ENCODE measurements at regions not wholly inside any gene's neighbourhood (a gene's known extent, or its start where the extent isn't known, plus 50 kb on each side); places are given as distances from the start of the nearest gene placed in this dataset.

GRCh38 chr4:104975617-104976016, 171.1 kb upstream of the TET2 start:
- H3K9ac ChIP-seq (ENCODE audit: insufficient read depth in 1 of 2, low read length in 2 of 2) = no peak overlapping the region
- no peaks in the 10 kb centered on the region for H3K27me3 ChIP-seq (ENCODE audit: control insufficient read depth in 3 of 3, insufficient read depth in 3 of 3, low read length in 2 of 3)
- H3K27ac ChIP-seq (ENCODE audit: low read depth in 1 of 2, low read length in 1 of 2) = no peak overlapping the region
- H3K36me3 ChIP-seq (ENCODE audit: control insufficient read depth in 4 of 4, insufficient read depth in 4 of 4, low read length in 4 of 4) = no peaks in the 10 kb centered on the region
- WGBS, 2 donors = 77 to 100% methylated on average over 1 of the region's 1 CpG
- peaks cover 0 to 8% (median 0%) of the 10 kb centered on the region in 5 donors for H3K4me1 ChIP-seq (ENCODE audit: control insufficient read depth in 5 of 5, insufficient read depth in 5 of 5, low read length in 5 of 5)
- no peak for TF ChIP-seq CTCF (IDR thresholded peaks at IDR 0.05; ENCODE audit: control extremely low read depth, extremely low read depth)
- H3K4me3 ChIP-seq = no peak overlapping the region
- no peak for DNase-seq
- ATAC-seq (ENCODE audit: insufficient read depth, low FRiP score) = no peak
- H3K9me3 ChIP-seq (ENCODE audit: control insufficient read depth in 4 of 4, insufficient read depth in 3 of 4, low read length in 3 of 4) = peaks cover 0 to 5% (median 3%) of the 10 kb centered on the region in 4 donors

- no peak for TF ChIP-seq CTCF (IDR thresholded peaks at IDR 0.05; ENCODE audit: control extremely low read depth, extremely low read depth)
- ATAC-seq (ENCODE audit: insufficient read depth, low FRiP score) (no peak), DNase-seq (no peak)
- H3K9me3 ChIP-seq (ENCODE audit: control insufficient read depth in 4 of 4, insufficient read depth in 3 of 4, low read length in 3 of 4) = peaks cover 0 to 5% (median 3%) of the 10 kb centered on the region in 4 donors
- WGBS, 2 donors = 64 to 87% methylated on average over 2 of the region's 2 CpGs
- H3K27me3 ChIP-seq (ENCODE audit: control insufficient read depth in 3 of 3, insufficient read depth in 3 of 3, low read length in 2 of 3) = no peaks in the 10 kb centered on the region
- H3K9ac ChIP-seq (ENCODE audit: insufficient read depth in 1 of 2, low read length in 2 of 2) = no peak overlapping the region
- peaks cover 0 to 8% (median 0%) of the 10 kb centered on the region in 5 donors for H3K4me1 ChIP-seq (ENCODE audit: control insufficient read depth in 5 of 5, insufficient read depth in 5 of 5, low read length in 5 of 5)
- no peaks in the 10 kb centered on the region for H3K36me3 ChIP-seq (ENCODE audit: control insufficient read depth in 4 of 4, insufficient read depth in 4 of 4, low read length in 4 of 4)
- H3K4me3 ChIP-seq = no peak overlapping the region
- H3K27ac ChIP-seq (ENCODE audit: low read depth in 1 of 2, low read length in 1 of 2) = no peak overlapping the region
Measured at GRCh38 chr4:104976262-104976661, 170.4 kb upstream of the TET2 start.

GRCh38 chr4:104979083-104979760, 167.5 kb upstream of the TET2 start:
- ATAC-seq (ENCODE audit: insufficient read depth, low FRiP score) (no peak), DNase-seq (no peak)
- TF ChIP-seq CTCF (IDR thresholded peaks at IDR 0.05; ENCODE audit: control extremely low read depth, extremely low read depth) = no peak
- H3K9ac ChIP-seq (ENCODE audit: insufficient read depth in 1 of 2, low read length in 2 of 2) = no peak overlapping the region
- H3K27me3 ChIP-seq (ENCODE audit: control insufficient read depth in 3 of 3, insufficient read depth in 3 of 3, low read length in 2 of 3) = no peaks in the 10 kb centered on the region
- no peaks in the 10 kb centered on the region for H3K4me1 ChIP-seq (ENCODE audit: control insufficient read depth in 5 of 5, insufficient read depth in 5 of 5, low read length in 5 of 5)
- no peak overlapping the region for H3K4me3 ChIP-seq
- 92 to 98% methylated on average over 4 of the region's 4 CpGs for WGBS, 2 donors
- peaks cover 0 to 5% (median 3%) of the 10 kb centered on the region in 4 donors for H3K9me3 ChIP-seq (ENCODE audit: control insufficient read depth in 4 of 4, insufficient read depth in 3 of 4, low read length in 3 of 4)
- H3K27ac ChIP-seq (ENCODE audit: low read depth in 1 of 2, low read length in 1 of 2) = no peak overlapping the region
- H3K36me3 ChIP-seq (ENCODE audit: control insufficient read depth in 4 of 4, insufficient read depth in 4 of 4, low read length in 4 of 4) = no peaks in the 10 kb centered on the region

Data from lung (tissue), 11 donors.